ENCODE measurements at regions not wholly inside any gene's neighbourhood (a gene's known extent, or its start where the extent isn't known, plus 50 kb on each side); places are given as distances from the start of the nearest gene placed in this dataset.

GRCh38 chr18:75643083-75643482 lies 215.6 kb upstream of the SMIM21 start:
- TF ChIP-seq, protein P1, sequence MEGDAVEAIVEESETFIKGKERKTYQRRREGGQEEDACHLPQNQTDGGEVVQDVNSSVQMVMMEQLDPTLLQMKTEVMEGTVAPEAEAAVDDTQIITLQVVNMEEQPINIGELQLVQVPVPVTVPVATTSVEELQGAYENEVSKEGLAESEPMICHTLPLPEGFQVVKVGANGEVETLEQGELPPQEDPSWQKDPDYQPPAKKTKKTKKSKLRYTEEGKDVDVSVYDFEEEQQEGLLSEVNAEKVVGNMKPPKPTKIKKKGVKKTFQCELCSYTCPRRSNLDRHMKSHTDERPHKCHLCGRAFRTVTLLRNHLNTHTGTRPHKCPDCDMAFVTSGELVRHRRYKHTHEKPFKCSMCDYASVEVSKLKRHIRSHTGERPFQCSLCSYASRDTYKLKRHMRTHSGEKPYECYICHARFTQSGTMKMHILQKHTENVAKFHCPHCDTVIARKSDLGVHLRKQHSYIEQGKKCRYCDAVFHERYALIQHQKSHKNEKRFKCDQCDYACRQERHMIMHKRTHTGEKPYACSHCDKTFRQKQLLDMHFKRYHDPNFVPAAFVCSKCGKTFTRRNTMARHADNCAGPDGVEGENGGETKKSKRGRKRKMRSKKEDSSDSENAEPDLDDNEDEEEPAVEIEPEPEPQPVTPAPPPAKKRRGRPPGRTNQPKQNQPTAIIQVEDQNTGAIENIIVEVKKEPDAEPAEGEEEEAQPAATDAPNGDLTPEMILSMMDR (IDR thresholded peaks at IDR 0.05) = no peak
- TF ChIP-seq POLR2A (IDR thresholded peaks at IDR 0.05; ENCODE audit: low read depth) (no peak), POLR2AphosphoS5 (IDR thresholded peaks at IDR 0.05) (no peak)
